Body of pancreas (tissue), 4 donors: ENCODE measurements at regions not wholly inside any gene's neighbourhood (a gene's known extent, or its start where the extent isn't known, plus 50 kb on each side); places are given as distances from the start of the nearest gene placed in this dataset.

Experiments used
- ATAC-seq: fragments of 150-250 bp; one replicate; pipeline ENCODE4 v1.9.1; 2016
- DNase-seq, 4 donors: peaks; one replicate each; pipeline ENCODE4 v3.0.0-alpha.2; 2019
- H3K27ac ChIP-seq, 4 donors: fragments of 200-600 bp; sonication (generic); 1 replicate in 3 of 4; 2 replicates in 1 of 4; pipeline versions ENCODE4 v1.5.1 to v1.6.1; 2016 to 2019; ENCODE audit warnings: mild to moderate bottlenecking in 1 of 4, mixed read lengths in 1 of 4, moderate library complexity in 1 of 4
- H3K27me3 ChIP-seq, 2 donors: fragments of 200-600 bp; sonication (generic); one replicate each; pipeline ENCODE4 v1.6.0; 2016; ENCODE audit warnings: mild to moderate bottlenecking in 1 of 2
- H3K36me3 ChIP-seq, 2 donors: fragments of 200-600 bp; sonication (generic); replicated peaks in 1 of 2; 2 replicates each; pipeline ENCODE4 v1.5.1; 2016; ENCODE audit warnings: low read depth in 2 of 2; ENCODE audit not compliant: insufficient read depth in 1 of 2
- H3K4me1 ChIP-seq: fragments of 200-600 bp; sonication (generic); one replicate; pipeline ENCODE4 v1.6.0; 2016
- H3K4me3 ChIP-seq, 2 donors: fragments of 200-600 bp; sonication (generic); 1 replicate in 1 of 2; 2 replicates in 1 of 2; pipeline ENCODE4 v1.5.1; 2016 to 2019
- H3K9me3 ChIP-seq, 3 donors: fragments of 200-600 bp; sonication (generic); 1 replicate in 2 of 3; 2 replicates in 1 of 3; pipeline ENCODE4 v1.5.1; 2016
- CTCF ChIP-seq, 7 experiments: fragments of 450-650 bp in 4 of 7; fragments of 200-600 bp in 3 of 7; sonication (generic) in 3 of 7; IDR thresholded peaks; one replicate each; pipeline ENCODE4 v1.5.1; 2016 to 2019; ENCODE audit warnings: antibody characterized with exemption in 7 of 7
- POLR2A ChIP-seq, 3 donors: fragments of 450-650 bp; IDR thresholded peaks; one replicate each; pipeline ENCODE4 v1.6.1; 2016; ENCODE audit warnings: antibody characterized with exemption in 3 of 3, mild to moderate bottlenecking in 2 of 3
- WGBS, 2 donors: methylation state at CpG; one replicate each; pipeline ENCODE4 v1.1.5; 2017; 5-methylcytosine and 5-hydroxymethylcytosine counted together
- intact Hi-C: fragments of 100-400 bp; cut with DNase I; formaldehyde crosslinking; loops from one replicate; pipeline ENCODE4 v1.15.1; 2023

GRCh38 chr2:182521453-182522404 lies 94.9 kb upstream of the PDE1A start:
- no peak for TF ChIP-seq CTCF (IDR thresholded peaks at IDR 0.05)
- TF ChIP-seq POLR2A (IDR thresholded peaks at IDR 0.05), result no peak
- Histone ChIP-seq H3K27me3 (no peaks in the 10 kb centered on the region), H3K4me3 (no peak overlapping the region), H3K4me1 (no peaks in the 10 kb centered on the region), H3K36me3 (no peaks in the 10 kb centered on the region), H3K27ac (no peak overlapping the region), H3K9me3 (no peaks in the 10 kb centered on the region)
- 66 to 76% methylated on average over 9 of the region's 9 CpGs for WGBS, 2 donors
- ATAC-seq (no peak), DNase-seq (no peak)
- intact Hi-C loops, result no loop called here

- H3K36me3 ChIP-seq, result no peaks in the 10 kb centered on the region
- DNase-seq (no peak), ATAC-seq (no peak)
- no peak overlapping the region for H3K27ac ChIP-seq
- no peak overlapping the region for H3K4me3 ChIP-seq
- no peaks in the 10 kb centered on the region for H3K9me3 ChIP-seq
- H3K4me1 ChIP-seq, result no peaks in the 10 kb centered on the region
- H3K27me3 ChIP-seq, result no peaks in the 10 kb centered on the region
- intact Hi-C loops, result no loop called here
- 32 to 59% methylated on average over 6 of the region's 6 CpGs for WGBS, 2 donors
- no peak for TF ChIP-seq POLR2A (IDR thresholded peaks at IDR 0.05)
- no peak for TF ChIP-seq CTCF (IDR thresholded peaks at IDR 0.05)
These were observed 95.6 kb upstream of the PDE1A start for GRCh38 chr2:182522405-182522896.

GRCh38 chr2:182522972-182523473 lies 96.2 kb upstream of the PDE1A start:
- TF ChIP-seq POLR2A (IDR thresholded peaks at IDR 0.05), result no peak
- no peaks in the 10 kb centered on the region for H3K27me3 ChIP-seq
- no peak overlapping the region for H3K4me3 ChIP-seq
- DNase-seq (no peak), ATAC-seq (no peak)
- no peak overlapping the region for H3K27ac ChIP-seq
- H3K4me1 ChIP-seq, result no peaks in the 10 kb centered on the region
- intact Hi-C loops, result no loop called here
- no peaks in the 10 kb centered on the region for H3K9me3 ChIP-seq
- H3K36me3 ChIP-seq, result no peaks in the 10 kb centered on the region
- 59 to 62% methylated on average over 4 of the region's 4 CpGs for WGBS, 2 donors

- ATAC-seq, result no peak
- intact Hi-C loops, result no loop called here
- Histone ChIP-seq H3K27ac (no peak overlapping the region), H3K4me1 (no peaks in the 10 kb centered on the region), H3K36me3 (no peaks in the 10 kb centered on the region), H3K4me3 (no peak overlapping the region), H3K9me3 (no peaks in the 10 kb centered on the region), H3K27me3 (no peaks in the 10 kb centered on the region)
- no peak for DNase-seq
- TF ChIP-seq POLR2A (IDR thresholded peaks at IDR 0.05) (no peak), CTCF (IDR thresholded peaks at IDR 0.05) (no peak)
These were observed 103.8 kb upstream of the PDE1A start for GRCh38 chr2:182530636-182531035.

- no peak for ATAC-seq
- intact Hi-C loops, result no loop called here
These were observed 113.4 kb upstream of the PDE1A start for GRCh38 chr2:182540252-182540651.

More at GRCh38 chr2:182540252-182540651, 113.4 kb upstream of the PDE1A start:
- Histone ChIP-seq H3K36me3 (no peaks in the 10 kb centered on the region), H3K27me3 (no peaks in the 10 kb centered on the region), H3K27ac (no peak overlapping the region), H3K4me3 (no peak overlapping the region), H3K9me3 (no peaks in the 10 kb centered on the region), H3K4me1 (no peaks in the 10 kb centered on the region)
- no peak for DNase-seq
- 50 to 80% methylated on average over 1 of the region's 1 CpG for WGBS, 2 donors
- TF ChIP-seq CTCF (IDR thresholded peaks at IDR 0.05) (no peak), POLR2A (IDR thresholded peaks at IDR 0.05) (no peak)
